Panc1 (cell line): ENCODE measurements at regions not wholly inside any gene's neighbourhood (a gene's known extent, or its start where the extent isn't known, plus 50 kb on each side); places are given as distances from the start of the nearest gene placed in this dataset.

Experiments
- ATAC-seq: fragments of 200-7000 bp; cut with Tn5 transposase; 2 replicates; pipeline ENCODE4 v1.9.1; 2020; ENCODE audit warnings: mild to moderate bottlenecking, moderate library complexity
- BruUV-seq: library from RNA; stranded (reverse); fragments of 400-500 nt; replicated peaks from 2 replicates; lab custom pipeline; 2021; lab: Mats Ljungman, UMichigan
- CTCF ChIA-PET: fragments of 300-600 bp; sonication (Branson Sonifier 250); formaldehyde crosslinking; loops from one replicate; lab custom pipeline; 2022; ENCODE audit warnings: antibody characterized with exemption; lab: Charles Lee
- POLR2A ChIA-PET: fragments of 300-600 bp; sonication (Branson Sonifier 250); formaldehyde crosslinking; loops from one replicate; lab custom pipeline; 2022; ENCODE audit warnings: antibody characterized with exemption; lab: Charles Lee
- DNase-seq: peaks from one replicate; pipeline ENCODE4 v3.0.0-alpha.2; 2010; ENCODE audit warnings: low read depth, low spot score
- H3K27ac ChIP-seq: 2 replicates; pipeline ENCODE4 v1.5.1; 2011; ENCODE audit warnings: mild to moderate bottlenecking, low read length, inconsistent platforms
- H3K27me3 ChIP-seq: fragments of 200-500 bp; sonication (Bioruptor generic); 2 replicates; pipeline ENCODE4 v1.6.0; 2014; ENCODE audit warnings: low read length, inconsistent platforms; ENCODE audit not compliant: control insufficient read depth, insufficient read depth
- H3K36me3 ChIP-seq: fragments of 200-500 bp; sonication (Bioruptor generic); 2 replicates; pipeline ENCODE4 v1.5.1; 2014; ENCODE audit warnings: inconsistent platforms, mild to moderate bottlenecking, low read length, moderate library complexity; ENCODE audit not compliant: control insufficient read depth, insufficient read depth
- H3K4me1 ChIP-seq: 2 replicates; pipeline ENCODE4 v1.5.1; 2011; ENCODE audit warnings: inconsistent platforms, mild to moderate bottlenecking, low read length, moderate library complexity; ENCODE audit not compliant: control insufficient read depth, insufficient read depth
- H3K4me3 ChIP-seq, 2 experiments: 2 replicates each; pipeline ENCODE4 v1.5.1; 2011 to 2012; ENCODE audit warnings: low read depth in 2 of 2, low read length in 2 of 2, mild to moderate bottlenecking in 2 of 2, inconsistent platforms in 1 of 2, moderate library complexity in 1 of 2
- H3K9me3 ChIP-seq: fragments of 200-500 bp; sonication (Bioruptor generic); 2 replicates; pipeline ENCODE4 v1.5.1; 2014; ENCODE audit warnings: low read depth, mild to moderate bottlenecking, inconsistent platforms, low read length, moderate library complexity; ENCODE audit not compliant: control insufficient read depth, insufficient read depth
- CTCF ChIP-seq: fragments of 450-650 bp; IDR thresholded peaks from 2 replicates; pipeline ENCODE4 v1.5.1; 2017; ENCODE audit warnings: mild to moderate bottlenecking
- POLR2AphosphoS5 ChIP-seq: IDR thresholded peaks from 2 replicates; pipeline ENCODE4 v1.6.1; 2012; ENCODE audit warnings: mild to moderate bottlenecking, low read depth, low read length, moderate library complexity
- REST ChIP-seq, 2 experiments: IDR thresholded peaks; 2 replicates each; pipeline ENCODE4 v1.6.1; 2011 to 2012; ENCODE audit warnings: low read depth in 2 of 2, control low read depth in 1 of 2, low read length in 1 of 2, mild to moderate bottlenecking in 1 of 2, moderate library complexity in 1 of 2; ENCODE audit not compliant: insufficient read depth in 1 of 2
- SIN3A ChIP-seq: IDR thresholded peaks from 2 replicates; pipeline ENCODE4 v1.6.1; 2012; ENCODE audit warnings: low read depth, mild to moderate bottlenecking, low read length, moderate library complexity, borderline replicate concordance; ENCODE audit not compliant: insufficient read depth
- TCF7L2 ChIP-seq: IDR thresholded peaks from 2 replicates; pipeline ENCODE4 v1.6.1; 2011; ENCODE audit warnings: mild to moderate bottlenecking, low read depth, low read length, inconsistent platforms
- in situ Hi-C: cut with HindIII; loops from 2 replicates; pipeline ENCODE4 v1.10.0; 2016; ENCODE audit warnings: low sequenced_read_pairs, low pct_unique_long_range_greater_than_20kb
- intact Hi-C: fragments of 100-400 bp; cut with micrococcal nuclease; formaldehyde crosslinking; loops from one replicate; pipeline ENCODE4 v1.10.0; 2022; ENCODE audit not compliant: unreplicated experiment

- Histone ChIP-seq H3K4me3 (no peak overlapping the region), H3K36me3 (no peaks in the 10 kb centered on the region), H3K27me3 (no peaks in the 10 kb centered on the region), H3K4me1 (no peaks in the 10 kb centered on the region), H3K27ac (no peak overlapping the region), H3K9me3 (no peaks in the 10 kb centered on the region)
- CTCF ChIA-PET: no interaction called here
- ATAC-seq (no peak), DNase-seq (no peak)
- in situ Hi-C loops (no loop called here), intact Hi-C loops (no loop called here)
- POLR2A ChIA-PET: no interaction called here
- TF ChIP-seq POLR2AphosphoS5 (no peak), SIN3A (no peak), CTCF (no peak), TCF7L2 (no peak)
- BruUV-seq: no TSS peak
Observed at GRCh38 chr6:156160007-156160794, 617.0 kb upstream of the ARID1B start.

- ChIA-PET CTCF (no interaction called here), POLR2A (no interaction called here)
- DNase-seq (no peak), ATAC-seq (no peak)
- no peak overlapping the region for H3K4me3 ChIP-seq
- H3K27me3 ChIP-seq: no peaks in the 10 kb centered on the region
- no TSS peak for BruUV-seq
- TF ChIP-seq POLR2AphosphoS5 (no peak), CTCF (no peak), SIN3A (no peak), TCF7L2 (no peak), REST (IDR thresholded peaks at IDR 0.05; ENCODE audit: insufficient read depth in 1 of 2, low read depth in 2 of 2, low read length in 1 of 2) (no peak)
- intact Hi-C loops (no loop called here), in situ Hi-C loops (no loop called here)
- H3K9me3 ChIP-seq: no peaks in the 10 kb centered on the region
- H3K4me1 ChIP-seq: no peaks in the 10 kb centered on the region
- H3K36me3 ChIP-seq: no peaks in the 10 kb centered on the region
- H3K27ac ChIP-seq: no peak overlapping the region
Observed at GRCh38 chr6:156154896-156155295, 622.3 kb upstream of the ARID1B start.
